H9 (cell line): ENCODE measurements at regions not wholly inside any gene's neighbourhood (a gene's known extent, or its start where the extent isn't known, plus 50 kb on each side); places are given as distances from the start of the nearest gene placed in this dataset.

Experiments
- DNase-seq: peaks from one replicate; pipeline ENCODE4 v3.0.0-alpha.2; 2017
- H2AFZ ChIP-seq: one replicate; pipeline ENCODE4 v1.6.1; 2013; ENCODE audit warnings: mild to moderate bottlenecking, low read length, control low read depth, moderate library complexity
- H2AK5ac ChIP-seq: 2 replicates; pipeline ENCODE4 v1.6.1; 2013; ENCODE audit warnings: low read length, control low read depth, mixed read lengths; ENCODE audit not compliant: insufficient read length
- H2BK120ac ChIP-seq: one replicate; pipeline ENCODE4 v1.6.1; 2013; ENCODE audit warnings: low read depth, mild to moderate bottlenecking, low read length, control low read depth, inconsistent platforms; ENCODE audit not compliant: poor library complexity, severe bottlenecking
- H2BK12ac ChIP-seq: 2 replicates; pipeline ENCODE4 v1.6.1; 2013; ENCODE audit warnings: low read length, control low read depth, mixed read lengths, low read depth; ENCODE audit not compliant: insufficient read length
- H2BK15ac ChIP-seq: 2 replicates; pipeline ENCODE4 v1.6.1; 2013; ENCODE audit warnings: low read depth, low read length, control low read depth
- H2BK20ac ChIP-seq: one replicate; pipeline ENCODE4 v1.6.1; 2013; ENCODE audit warnings: low read depth, mild to moderate bottlenecking, low read length, control low read depth, inconsistent platforms; ENCODE audit not compliant: poor library complexity, severe bottlenecking
- H2BK5ac ChIP-seq: 2 replicates; pipeline ENCODE4 v1.6.1; 2013; ENCODE audit warnings: low read length, control low read depth, mixed read lengths; ENCODE audit not compliant: insufficient read length
- H3K14ac ChIP-seq: 2 replicates; pipeline ENCODE4 v1.6.1; 2013; ENCODE audit warnings: low read length, control low read depth; ENCODE audit not compliant: insufficient read depth
- H3K18ac ChIP-seq: 2 replicates; pipeline ENCODE4 v1.6.1; 2013; ENCODE audit warnings: low read depth, mild to moderate bottlenecking, mixed read lengths, low read length, control low read depth; ENCODE audit not compliant: insufficient read length
- H3K23ac ChIP-seq: 2 replicates; pipeline ENCODE4 v1.6.1; 2013; ENCODE audit warnings: low read length, control low read depth, mixed read lengths, low read depth; ENCODE audit not compliant: insufficient read length
- H3K23me2 ChIP-seq: 2 replicates; pipeline ENCODE4 v1.6.1; 2013; ENCODE audit warnings: low read depth, mild to moderate bottlenecking, mixed read lengths, low read length, control low read depth; ENCODE audit not compliant: insufficient read length, poor library complexity, severe bottlenecking
- H3K27ac ChIP-seq: 2 replicates; pipeline ENCODE4 v1.5.1; 2013; ENCODE audit warnings: low read length, control low read depth, mixed read lengths, low read depth; ENCODE audit not compliant: insufficient read length
- H3K27me3 ChIP-seq: 2 replicates; pipeline ENCODE4 v1.6.1; 2013; ENCODE audit warnings: low read length, control low read depth, inconsistent platforms; ENCODE audit not compliant: insufficient read depth
- H3K4ac ChIP-seq: 2 replicates; pipeline ENCODE4 v1.6.1; 2013; ENCODE audit warnings: low read depth, mild to moderate bottlenecking, control low read depth, inconsistent platforms, low read length, moderate library complexity
- H3K4me1 ChIP-seq: 2 replicates; pipeline ENCODE4 v1.6.1; 2013; ENCODE audit warnings: low read length, control low read depth, inconsistent platforms; ENCODE audit not compliant: insufficient read depth
- H3K4me2 ChIP-seq: 2 replicates; pipeline ENCODE4 v1.6.1; 2013; ENCODE audit warnings: low read length, control low read depth, mixed read lengths; ENCODE audit not compliant: insufficient read length, insufficient read depth
- H3K56ac ChIP-seq: 2 replicates; pipeline ENCODE4 v1.6.1; 2013; ENCODE audit warnings: low read depth, mild to moderate bottlenecking, mixed read lengths, low read length, control low read depth; ENCODE audit not compliant: insufficient read length
- H3K79me1 ChIP-seq: 2 replicates; pipeline ENCODE4 v1.6.1; 2013; ENCODE audit warnings: low read depth, mild to moderate bottlenecking, moderate library complexity, low read length, control low read depth, inconsistent platforms; ENCODE audit not compliant: insufficient read depth, poor library complexity, severe bottlenecking
- H3K79me2 ChIP-seq: 2 replicates; pipeline ENCODE4 v1.6.1; 2013; ENCODE audit warnings: low read length, control low read depth, inconsistent platforms; ENCODE audit not compliant: insufficient read depth
- H3K9ac ChIP-seq: 2 replicates; pipeline ENCODE4 v1.6.1; 2013; ENCODE audit warnings: low read length, control low read depth, mixed read lengths; ENCODE audit not compliant: insufficient read length; ENCODE audit errors: extremely low read depth
- H3K9me3 ChIP-seq: one replicate; pipeline ENCODE4 v1.6.1; 2013; ENCODE audit warnings: low read depth, low read length, inconsistent platforms; ENCODE audit not compliant: control insufficient read depth
- H3T11ph ChIP-seq: one replicate; pipeline ENCODE4 v1.6.1; 2013; ENCODE audit warnings: mild to moderate bottlenecking, low read length, control low read depth, inconsistent platforms
- H4K20me1 ChIP-seq: one replicate; pipeline ENCODE4 v1.6.1; 2013; ENCODE audit not compliant: control insufficient read depth, insufficient read length, insufficient read depth
- H4K5ac ChIP-seq: 2 replicates; pipeline ENCODE4 v1.6.1; 2013; ENCODE audit warnings: low read depth, mild to moderate bottlenecking, mixed read lengths, low read length, control low read depth; ENCODE audit not compliant: insufficient read length
- H4K8ac ChIP-seq: replicated peaks from 2 replicates; pipeline ENCODE4 v1.6.1; 2013; ENCODE audit warnings: low read length, control low read depth, mixed read lengths, low read depth; ENCODE audit not compliant: insufficient read length
- H4K91ac ChIP-seq: 2 replicates; pipeline ENCODE4 v1.6.1; 2013; ENCODE audit warnings: low read depth, mild to moderate bottlenecking, moderate library complexity, mixed read lengths, low read length, control low read depth; ENCODE audit not compliant: insufficient read length
- H3K27ac Mint-ChIP-seq, 3 experiments: 2 replicates in 2 of 3; 3 replicates in 1 of 3; pipeline ENCODE4 v1.8.0; 2020 to 2021; ENCODE audit warnings: mixed read lengths in 3 of 3, mild to moderate bottlenecking in 1 of 3, moderate library complexity in 1 of 3
- H3K27me3 Mint-ChIP-seq: 2 replicates; pipeline ENCODE4 v1.8.0; 2021; ENCODE audit warnings: low read depth, mild to moderate bottlenecking, moderate library complexity, mixed read lengths
- H3K36me3 Mint-ChIP-seq, 3 experiments: 2 replicates in 2 of 3; 3 replicates in 1 of 3; pipeline ENCODE4 v1.8.0; 2020 to 2021; ENCODE audit warnings: low read depth in 3 of 3, mixed read lengths in 3 of 3; ENCODE audit not compliant: insufficient read depth in 1 of 3
- H3K4me1 Mint-ChIP-seq, 2 experiments: 2 replicates each; pipeline ENCODE4 v1.8.0; 2020; ENCODE audit warnings: mixed read lengths in 2 of 2
- H3K4me3 Mint-ChIP-seq, 2 experiments: 2 replicates in 1 of 2; 3 replicates in 1 of 2; pipeline ENCODE4 v1.8.0; 2020 to 2021; ENCODE audit warnings: mild to moderate bottlenecking in 2 of 2, mixed read lengths in 2 of 2, moderate library complexity in 1 of 2
- H3K9me3 Mint-ChIP-seq, 2 experiments: 2 replicates in 1 of 2; 3 replicates in 1 of 2; pipeline ENCODE4 v1.8.0; 2020; ENCODE audit warnings: mild to moderate bottlenecking in 2 of 2, mixed read lengths in 2 of 2, moderate library complexity in 1 of 2
- CTCF ChIP-seq: fragments of 200-600 bp; sonication (generic); conservative IDR thresholded peaks from 3 replicates; pipeline ENCODE4 v1.8.0; 2021; ENCODE audit warnings: antibody characterized with exemption, mild to moderate bottlenecking
- WGBS: extraction: QIAGEN DNeasy Blood & Tissue Kit; methylation state at CpG from one replicate; pipeline ENCODE4 v1.1.7; 2013; ENCODE audit warnings: missing lambda C conversion rate, low lambda C conversion rate, mixed read lengths; ENCODE audit not compliant: insufficient read length; ENCODE audit errors: extremely low coverage; 5-methylcytosine and 5-hydroxymethylcytosine counted together

- Histone ChIP-seq H3K18ac (no peak overlapping the region), H2BK5ac (no peak overlapping the region), H3K23me2 (no peaks in the 10 kb centered on the region), H3K27me3 (no peaks in the 10 kb centered on the region), H2BK20ac (no peak overlapping the region), H3K27ac (no peak overlapping the region), H4K20me1 (no peaks in the 10 kb centered on the region), H2AK5ac (no peak overlapping the region), H2BK12ac (no peak overlapping the region), H4K5ac (no peak overlapping the region), H3K79me2 (no peaks in the 10 kb centered on the region), H3K9ac (no peak overlapping the region), H3K23ac (no peak overlapping the region), H4K91ac (no peak overlapping the region), H3K79me1 (no peaks in the 10 kb centered on the region), H2BK120ac (no peak overlapping the region), H2AFZ (no peak overlapping the region), H3K4me2 (no peak overlapping the region), H3K14ac (no peak overlapping the region), H3K9me3 (no peaks in the 10 kb centered on the region), H2BK15ac (no peak overlapping the region), H3K4ac (no peak overlapping the region), H4K8ac (no peak overlapping the region), H3K56ac (no peak overlapping the region), H3T11ph (no peak overlapping the region), H3K4me1 (no peaks in the 10 kb centered on the region)
- Mint-ChIP-seq H3K27me3 (no peaks in the 10 kb centered on the region; the same call in 1 of the 2 replicates), H3K4me3 (no peak overlapping the region), H3K4me1 (no peaks in the 10 kb centered on the region), H3K36me3 (no peaks in the 10 kb centered on the region), H3K9me3 (no peaks in the 10 kb centered on the region), H3K27ac (no peak overlapping the region)
- TF ChIP-seq CTCF = no peak
- no CpG with 5 or more reads among the region's 2 CpGs for WGBS
- no peak for DNase-seq
These were observed 135.1 kb upstream of the ZWINT start for GRCh38 chr10:56496186-56496486.
